HepG2 (cell line): ENCODE measurements at regions not wholly inside any gene's neighbourhood (a gene's known extent, or its start where the extent isn't known, plus 50 kb on each side); places are given as distances from the start of the nearest gene placed in this dataset.

ENCODE experiments used
- ATAC-seq: fragments of 200-7000 bp; cut with Tn5 transposase; 3 replicates; pipeline ENCODE4 v1.9.1; 2020; ENCODE audit warnings: mild to moderate bottlenecking, moderate library complexity
- BruUV-seq: library from RNA; stranded (reverse); fragments of 400-500 nt; replicated peaks from 2 replicates; lab custom pipeline; 2021; lab: Mats Ljungman, UMichigan
- CTCF ChIA-PET: fragments of 300-600 bp; formaldehyde crosslinking; extraction: SDS; loops from one replicate; lab custom pipeline; 2021; ENCODE audit warnings: low total read pairs, inconsistent platforms, low intra/inter-chr PET ratio; lab: Yijun Ruan, JAX
- POLR2A ChIA-PET: fragments of 350-600 bp; sonication (Branson Sonifier 250); formaldehyde crosslinking; loops from one replicate; lab custom pipeline; 2020; ENCODE audit warnings: antibody characterized with exemption, inconsistent platforms; lab: Yijun Ruan, JAX
- DNase-seq: peaks from one replicate; pipeline ENCODE4 v3.0.0-alpha.2; 2015; ENCODE audit warnings: low spot score
- FAIRE-seq: peaks from 3 replicates; lab custom pipeline; 2011; peaks lifted over from hg19 to GRCh38; lab: Jason Lieb, UNC
- H2AFZ ChIP-seq: one replicate; pipeline ENCODE4 v1.6.1; 2011; ENCODE audit warnings: low read length, inconsistent platforms
- H3K27ac ChIP-seq: fragments of 300-600 bp; 3 replicates; pipeline ENCODE4 v1.8.0; 2011; ENCODE audit warnings: mixed run types, mild to moderate bottlenecking, mixed read lengths, low read length, inconsistent platforms; ENCODE audit not compliant: insufficient read depth; ENCODE audit errors: extremely low read length
- H3K27me3 ChIP-seq, 2 experiments: fragments of 200-600 bp in 1 of 2; 2 replicates in 1 of 2; 3 replicates in 1 of 2; pipeline versions ENCODE4 v1.6.0 to v1.8.0; 2011; ENCODE audit warnings: low read length in 2 of 2, mild to moderate bottlenecking in 2 of 2, moderate library complexity in 2 of 2, inconsistent platforms in 1 of 2; ENCODE audit not compliant: insufficient read depth in 2 of 2, control insufficient read depth in 1 of 2
- H3K36me3 ChIP-seq, 2 experiments: fragments of 200-600 bp in 1 of 2; replicated peaks in 1 of 2; 2 replicates in 1 of 2; 3 replicates in 1 of 2; pipeline versions ENCODE4 v1.5.1 to v1.8.0; 2011; ENCODE audit warnings: low read length in 2 of 2, inconsistent platforms in 1 of 2; ENCODE audit not compliant: insufficient read depth in 2 of 2, control insufficient read depth in 1 of 2
- H3K4me1 ChIP-seq: 2 replicates; pipeline ENCODE4 v1.5.1; 2012; ENCODE audit warnings: low read length, inconsistent platforms; ENCODE audit not compliant: insufficient read depth
- H3K4me2 ChIP-seq: 2 replicates; pipeline ENCODE4 v1.6.0; 2011; ENCODE audit warnings: low read depth, low read length, inconsistent platforms
- H3K4me3 ChIP-seq, 3 experiments: fragments of 200-600 bp in 1 of 3; sonication (generic), shearing (Covaris generic) in 1 of 3; replicated peaks in 1 of 3; 2 replicates each; pipeline ENCODE4 v1.5.1; 2011 to 2016; ENCODE audit warnings: low read length in 3 of 3, inconsistent platforms in 2 of 3, low read depth in 2 of 3, mild to moderate bottlenecking in 2 of 3, control low read depth in 1 of 3, mixed read lengths in 1 of 3; ENCODE audit not compliant: insufficient read depth in 1 of 3
- H3K79me2 ChIP-seq: one replicate; pipeline ENCODE4 v1.6.1; 2011; ENCODE audit warnings: low read length, inconsistent platforms; ENCODE audit not compliant: insufficient read depth
- H3K9ac ChIP-seq: 2 replicates; pipeline ENCODE4 v1.6.0; 2011; ENCODE audit warnings: mild to moderate bottlenecking, low read depth, low read length, inconsistent platforms; ENCODE audit not compliant: insufficient read depth
- H3K9me3 ChIP-seq: 2 replicates; pipeline ENCODE4 v1.5.1; 2012; ENCODE audit warnings: mild to moderate bottlenecking, low read length
- H4K20me1 ChIP-seq: 2 replicates; pipeline ENCODE4 v1.6.0; 2011; ENCODE audit warnings: inconsistent platforms, mild to moderate bottlenecking, low read length, moderate library complexity; ENCODE audit not compliant: insufficient read depth
- NR2F2 ChIP-seq: IDR thresholded peaks from 2 replicates; pipeline ENCODE4 v1.6.1; 2012; ENCODE audit warnings: low read depth, inconsistent platforms, borderline replicate concordance
- YY1 ChIP-seq: IDR thresholded peaks from 2 replicates; pipeline ENCODE4 v1.6.1; 2011; ENCODE audit warnings: low read length, low read depth, moderate library complexity, mild to moderate bottlenecking; ENCODE audit not compliant: insufficient read depth, insufficient replicate concordance
- ZFP36 ChIP-seq: fragments of 150-350 bp; IDR thresholded peaks from 2 replicates; pipeline ENCODE4 v1.6.1; 2018; ENCODE audit warnings: borderline replicate concordance, low read length, low read depth; ENCODE audit not compliant: partially characterized antibody
- ZHX1 ChIP-seq: sonication (generic); formaldehyde crosslinking; IDR thresholded peaks from 2 replicates; pipeline ENCODE4 v1.8.1; 2022; ENCODE audit warnings: low read depth, mild to moderate bottlenecking, missing genetic modification reagents
- ZNF256 ChIP-seq: sonication (generic); formaldehyde crosslinking; conservative IDR thresholded peaks from 2 replicates; pipeline ENCODE4 v1.4.0; 2020; ENCODE audit warnings: missing genetic modification reagents
- ZNF724P ChIP-seq: sonication (generic); formaldehyde crosslinking; IDR thresholded peaks from 2 replicates; pipeline ENCODE4 v1.8.0; 2022; ENCODE audit warnings: missing genetic modification reagents, borderline replicate concordance
- WGBS: methylation state at CpG from one replicate; pipeline ENCODE4 v1.1.6; 2017; ENCODE audit warnings: low lambda C conversion rate; 5-methylcytosine and 5-hydroxymethylcytosine counted together
- in situ Hi-C: cut with HindIII; loops from 2 replicates; pipeline ENCODE4 v1.10.0; 2017; ENCODE audit warnings: low pct_unique_long_range_greater_than_20kb; ENCODE audit not compliant: extremely low pct_ligation_motif_present
- intact Hi-C: fragments of 100-400 bp; cut with micrococcal nuclease; formaldehyde crosslinking; loops from one replicate; pipeline ENCODE4 v1.10.0; 2022; ENCODE audit not compliant: unreplicated experiment
- TF ChIP-seq, protein P1 (sequence below): fragments of 450-650 bp; IDR thresholded peaks from 2 replicates; pipeline ENCODE4 v1.6.1; 2016
- TF ChIP-seq, protein P2 (sequence below): IDR thresholded peaks from 2 replicates; pipeline ENCODE4 v1.6.1; 2016; ENCODE audit warnings: missing compliant biosample characterization, missing genetic modification reagents, borderline replicate concordance

GRCh38 chr4:175238827-175239517 lies 320.8 kb downstream of the ADAM29 start:
- intact Hi-C loops: no loop called here
- Histone ChIP-seq H3K9ac (no peak overlapping the region), H3K27me3 (no peaks in the 10 kb centered on the region), H3K36me3 (no peaks in the 10 kb centered on the region), H2AFZ (no peak overlapping the region), H3K4me2 (no peak overlapping the region), H3K27ac (no peak overlapping the region), H3K4me1 (no peaks in the 10 kb centered on the region), H4K20me1 (no peaks in the 10 kb centered on the region), H3K4me3 (no peak overlapping the region), H3K9me3 (peaks cover 32% of the 10 kb centered on the region), H3K79me2 (no peaks in the 10 kb centered on the region)
- DNase-seq (no peak), ATAC-seq (no peak), FAIRE-seq (no peak)
- no peak for TF ChIP-seq YY1
- TF ChIP-seq, protein P1, sequence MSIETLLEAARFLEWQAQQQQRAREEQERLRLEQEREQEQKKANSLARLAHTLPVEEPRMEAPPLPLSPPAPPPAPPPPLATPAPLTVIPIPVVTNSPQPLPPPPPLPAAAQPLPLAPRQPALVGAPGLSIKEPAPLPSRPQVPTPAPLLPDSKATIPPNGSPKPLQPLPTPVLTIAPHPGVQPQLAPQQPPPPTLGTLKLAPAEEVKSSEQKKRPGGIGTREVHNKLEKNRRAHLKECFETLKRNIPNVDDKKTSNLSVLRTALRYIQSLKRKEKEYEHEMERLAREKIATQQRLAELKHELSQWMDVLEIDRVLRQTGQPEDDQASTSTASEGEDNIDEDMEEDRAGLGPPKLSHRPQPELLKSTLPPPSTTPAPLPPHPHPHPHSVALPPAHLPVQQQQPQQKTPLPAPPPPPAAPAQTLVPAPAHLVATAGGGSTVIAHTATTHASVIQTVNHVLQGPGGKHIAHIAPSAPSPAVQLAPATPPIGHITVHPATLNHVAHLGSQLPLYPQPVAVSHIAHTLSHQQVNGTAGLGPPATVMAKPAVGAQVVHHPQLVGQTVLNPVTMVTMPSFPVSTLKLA: no peak
- no peak for TF ChIP-seq NR2F2
- no peak for TF ChIP-seq ZFP36
- TF ChIP-seq, protein P2, sequence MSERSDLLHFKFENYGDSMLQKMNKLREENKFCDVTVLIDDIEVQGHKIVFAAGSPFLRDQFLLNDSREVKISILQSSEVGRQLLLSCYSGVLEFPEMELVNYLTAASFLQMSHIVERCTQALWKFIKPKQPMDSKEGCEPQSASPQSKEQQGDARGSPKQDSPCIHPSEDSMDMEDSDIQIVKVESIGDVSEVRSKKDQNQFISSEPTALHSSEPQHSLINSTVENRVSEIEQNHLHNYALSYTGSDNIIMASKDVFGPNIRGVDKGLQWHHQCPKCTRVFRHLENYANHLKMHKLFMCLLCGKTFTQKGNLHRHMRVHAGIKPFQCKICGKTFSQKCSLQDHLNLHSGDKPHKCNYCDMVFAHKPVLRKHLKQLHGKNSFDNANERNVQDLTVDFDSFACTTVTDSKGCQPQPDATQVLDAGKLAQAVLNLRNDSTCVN (CRISPR knock-in tag): no peak
- TF ChIP-seq ZNF256 (CRISPR knock-in tag): no peak
- TF ChIP-seq ZHX1 (CRISPR knock-in tag): no peak
- no peak for TF ChIP-seq ZNF724P (CRISPR knock-in tag)
- ChIA-PET POLR2A (no interaction called here), CTCF (no interaction called here)
- whole genome bisulfite sequencing: 11% methylated on average over 2 of the region's 2 CpGs
- in situ Hi-C loops: no loop called here
- BruUV-seq: no TSS peak
